GM19467 (cell line): ENCODE measurements at regions not wholly inside any gene's neighbourhood (a gene's known extent, or its start where the extent isn't known, plus 50 kb on each side); places are given as distances from the start of the nearest gene placed in this dataset.
"Not testable (repeated sequence)": the region's sequence is repeated elsewhere in the genome, so short reads cannot be mapped to it uniquely, and the experiment has no call there.

Source experiments
- ATAC-seq: cut with Tn5 transposase; IDR thresholded peaks from one replicate; pipeline ENCODE4 v1.9.1; 2021; ENCODE audit warnings: mild to moderate bottlenecking, moderate library complexity; ENCODE audit not compliant: unreplicated experiment

DNA sequence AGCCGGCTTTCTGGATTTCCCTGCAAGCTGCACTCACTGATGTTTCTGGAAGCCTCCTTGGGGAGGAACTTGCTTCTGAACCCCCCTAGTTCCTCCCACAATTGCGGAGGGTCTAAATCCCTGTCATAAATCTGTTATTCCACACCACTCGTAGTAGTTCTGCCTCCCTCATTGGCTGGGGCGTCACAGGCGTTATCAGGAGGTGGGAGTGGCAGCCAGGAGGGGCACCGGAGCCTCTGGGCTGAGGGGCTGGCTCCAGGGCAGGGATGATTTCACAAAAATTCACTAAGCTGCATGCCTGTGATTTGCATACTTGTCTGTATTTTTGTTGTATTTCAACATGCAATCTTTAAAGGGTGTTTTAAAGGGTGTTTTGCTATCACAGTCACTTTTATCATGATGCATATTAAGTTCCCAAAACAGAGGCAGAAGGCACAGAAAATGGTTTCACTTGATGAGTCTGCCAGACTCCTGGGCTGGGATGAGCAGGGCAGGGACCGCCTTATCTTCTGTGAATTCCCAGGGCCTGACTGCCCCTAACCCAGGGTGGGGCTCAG is 176.2 kb upstream of the FOXF1 start:
- no peak for ATAC-seq

DNA sequence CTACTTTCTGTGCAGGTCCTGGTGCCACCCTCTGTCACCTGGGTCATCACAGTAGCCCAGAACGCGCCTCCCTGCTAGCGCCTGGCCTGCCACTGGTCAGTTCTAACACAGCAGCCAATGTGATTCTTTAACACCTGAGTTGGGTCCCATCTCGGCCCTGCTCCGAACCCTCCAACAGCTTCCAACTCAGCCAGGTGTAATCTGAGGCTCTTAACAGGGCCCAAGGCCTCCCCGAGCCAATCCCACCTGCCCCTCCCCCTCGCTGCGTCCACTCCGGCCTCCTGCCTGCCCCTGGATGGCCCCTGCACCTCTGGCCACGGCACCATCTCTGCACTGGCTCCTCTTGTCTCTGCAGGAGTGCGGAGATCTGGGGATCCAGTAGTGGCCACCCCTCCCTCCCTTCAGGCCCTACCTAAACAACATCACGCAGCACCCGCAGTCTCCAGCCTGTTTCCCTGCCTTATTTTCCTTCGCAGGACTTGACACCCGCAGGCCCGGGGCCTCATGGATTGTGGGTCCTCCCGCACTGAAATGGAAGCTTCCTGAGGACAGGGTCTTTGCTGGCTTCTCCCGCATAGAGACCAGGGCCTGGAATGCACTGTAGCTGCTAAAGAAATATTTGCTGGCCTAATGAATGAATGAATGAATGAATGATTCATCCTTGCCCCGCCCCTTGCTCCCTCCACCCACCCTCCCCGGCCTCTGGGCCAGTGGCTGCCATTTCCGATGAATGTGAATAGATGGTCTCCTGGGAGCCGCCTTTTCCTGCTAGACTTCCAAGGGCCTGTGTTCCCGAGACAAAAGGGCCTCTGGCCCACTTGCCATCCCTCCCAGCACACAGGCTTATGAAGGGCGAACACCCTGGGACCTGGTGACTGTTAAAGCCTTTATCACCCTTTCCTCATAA is 174.8 kb upstream of the FOXF1 start:
- ATAC-seq: no peak

DNA sequence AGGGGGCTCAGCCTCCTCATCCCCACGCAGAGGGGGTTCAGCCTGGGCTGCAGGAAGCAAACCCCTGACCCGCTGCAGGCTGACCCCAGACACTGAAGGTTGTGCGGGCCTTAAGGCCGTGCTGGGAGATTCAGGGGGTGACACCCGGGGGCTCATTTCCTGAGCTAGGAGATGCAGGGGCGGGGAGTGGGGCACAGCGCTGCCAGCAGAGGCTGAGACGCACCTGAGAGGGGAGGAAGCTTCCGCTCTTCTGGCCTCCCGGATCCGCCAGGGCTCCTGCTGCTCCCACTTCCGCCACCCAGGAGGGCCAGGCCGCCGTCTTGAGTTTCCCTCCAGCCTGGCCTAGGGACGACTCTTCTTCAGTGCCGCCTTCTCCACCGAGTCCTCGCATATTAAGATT is 173.2 kb upstream of the FOXF1 start:
- ATAC-seq: no peak

DNA sequence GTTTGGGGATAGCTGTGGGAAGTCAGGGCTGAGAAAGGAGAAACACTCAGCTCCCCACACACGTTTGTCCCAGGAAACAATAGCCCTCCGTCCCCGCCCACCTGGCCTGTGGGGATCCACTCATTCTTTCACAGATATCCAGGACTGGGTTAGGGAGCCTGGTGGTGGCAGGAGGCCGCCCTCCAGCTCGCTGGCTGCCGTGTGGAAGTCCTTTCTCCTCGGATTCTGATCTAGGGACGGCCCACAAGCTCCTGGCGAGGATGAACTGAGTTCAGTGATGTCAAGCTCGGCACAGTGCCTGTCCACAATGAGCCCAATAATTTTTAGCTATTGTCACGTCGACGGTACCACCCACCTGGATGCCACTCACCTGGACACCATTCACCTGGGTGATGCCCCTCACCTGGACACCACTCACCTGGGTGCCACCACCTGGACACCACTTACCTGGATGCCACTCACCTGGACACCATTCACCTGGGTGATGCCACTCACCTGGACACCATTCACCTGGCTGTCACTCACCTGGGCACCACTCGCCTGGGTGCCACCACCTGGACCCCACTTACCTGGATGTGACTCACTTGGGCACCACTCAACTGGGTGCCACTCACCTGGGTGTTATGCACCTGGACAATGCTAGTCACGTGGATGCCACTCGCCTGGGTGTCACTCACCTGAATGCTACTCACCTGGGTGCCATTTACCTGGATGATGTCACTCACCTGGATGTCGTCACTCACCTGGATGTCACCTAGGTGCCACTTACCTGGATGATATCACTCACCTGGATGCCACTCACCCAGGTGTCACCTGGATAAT is 172.5 kb upstream of the FOXF1 start:
- no peak for ATAC-seq

DNA sequence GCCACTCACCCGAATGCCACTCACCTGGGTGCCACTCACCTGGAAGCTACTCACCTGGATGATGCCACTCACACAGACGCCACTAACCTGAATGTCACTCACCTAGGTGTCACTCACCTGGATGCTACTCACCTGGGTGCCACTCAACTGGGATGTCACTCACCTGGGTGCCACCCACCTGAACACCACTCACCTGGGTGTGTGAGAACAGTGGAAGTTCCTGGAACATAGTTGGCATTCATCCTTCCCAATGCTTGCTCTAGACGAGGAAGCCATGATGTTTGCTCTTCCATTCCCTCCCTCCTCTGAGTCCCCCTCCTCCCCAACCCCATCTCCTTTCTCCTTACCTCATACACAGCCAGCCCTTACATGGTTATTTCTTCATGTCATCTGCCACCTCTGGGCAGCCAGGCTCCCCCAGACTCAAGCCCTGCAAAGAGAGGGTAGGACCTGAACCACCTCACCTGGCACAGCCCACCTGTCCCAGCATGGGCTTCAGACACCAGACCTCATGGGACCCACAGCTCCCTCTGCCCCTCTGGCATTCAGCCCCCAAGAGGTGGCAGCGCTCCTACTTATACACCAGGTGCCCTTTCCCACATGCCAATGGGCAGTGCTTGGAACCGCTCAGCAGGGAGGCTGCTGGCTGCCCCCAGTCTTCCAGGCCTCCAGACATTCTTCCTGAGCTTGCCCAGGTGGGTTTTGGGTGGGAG is 171.8 kb upstream of the FOXF1 start:
- ATAC-seq: no peak

DNA sequence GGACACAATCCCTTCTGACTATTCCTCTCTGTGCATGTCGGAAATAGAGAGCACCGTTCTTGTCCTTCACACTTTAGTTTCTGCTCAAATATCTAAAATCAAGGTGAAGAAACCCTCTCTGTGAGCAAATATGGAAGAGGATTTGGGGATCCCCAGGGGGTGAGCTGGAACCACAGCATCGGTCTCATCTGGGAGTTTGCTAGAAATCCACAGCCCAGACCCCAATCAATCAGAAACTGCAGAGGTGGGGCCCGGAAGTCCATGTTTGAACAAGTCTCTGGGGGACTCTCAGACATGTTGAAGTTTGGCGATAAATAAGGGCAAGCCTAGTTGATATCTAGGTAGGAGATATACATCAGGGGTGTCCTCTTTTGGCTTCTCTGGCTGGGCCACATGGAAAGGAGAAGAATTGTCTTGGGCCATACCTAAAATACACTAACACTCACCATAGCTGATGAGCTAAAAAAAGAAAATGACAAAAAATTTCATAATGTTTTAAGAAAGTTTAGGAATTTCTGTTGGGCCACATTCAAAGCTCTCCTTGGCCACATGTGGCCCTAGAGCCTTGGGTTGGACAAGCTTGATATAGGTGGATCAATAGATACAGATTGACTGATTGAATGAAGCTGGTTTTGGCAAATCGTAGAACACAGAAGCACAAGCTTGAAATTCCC is 168.0 kb upstream of the FOXF1 start:
- no peak for ATAC-seq

DNA sequence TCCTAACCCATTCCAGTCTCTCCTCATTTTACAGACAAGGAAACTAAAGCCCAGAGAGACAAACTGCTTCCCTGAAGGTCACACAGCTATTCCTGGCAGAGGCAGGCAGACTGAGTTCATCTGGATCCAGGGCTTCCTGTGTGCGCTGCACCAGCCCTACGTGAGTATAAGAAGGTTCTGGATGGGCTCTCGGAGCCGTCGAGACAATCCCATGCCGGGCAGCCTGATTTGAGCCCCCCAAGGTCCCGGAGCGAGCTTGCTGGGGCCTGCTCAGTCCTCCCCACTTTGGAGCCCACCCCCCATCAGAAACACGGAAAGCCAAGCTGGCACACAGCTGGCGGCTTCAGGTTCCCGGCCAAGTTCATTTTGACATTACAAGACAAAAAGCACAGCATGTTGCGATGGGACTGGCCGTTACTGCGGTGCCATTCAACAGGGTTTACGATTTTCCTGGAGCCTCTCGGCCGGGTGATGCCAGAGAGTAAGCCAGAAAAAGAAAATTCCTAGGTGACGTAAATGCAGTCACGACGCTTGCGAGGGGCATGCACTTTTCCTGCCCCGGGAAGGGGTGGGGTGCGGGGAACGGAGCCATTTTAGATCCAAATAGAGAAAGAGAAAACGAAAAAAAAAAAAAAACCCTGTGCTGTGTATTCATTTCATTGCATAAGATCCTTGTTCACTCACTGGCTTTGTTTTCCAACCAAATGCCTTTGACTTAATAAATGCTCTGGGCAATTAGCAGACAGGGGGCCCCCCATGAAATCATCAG is 167.1 kb upstream of the FOXF1 start:
- no peak for ATAC-seq

DNA sequence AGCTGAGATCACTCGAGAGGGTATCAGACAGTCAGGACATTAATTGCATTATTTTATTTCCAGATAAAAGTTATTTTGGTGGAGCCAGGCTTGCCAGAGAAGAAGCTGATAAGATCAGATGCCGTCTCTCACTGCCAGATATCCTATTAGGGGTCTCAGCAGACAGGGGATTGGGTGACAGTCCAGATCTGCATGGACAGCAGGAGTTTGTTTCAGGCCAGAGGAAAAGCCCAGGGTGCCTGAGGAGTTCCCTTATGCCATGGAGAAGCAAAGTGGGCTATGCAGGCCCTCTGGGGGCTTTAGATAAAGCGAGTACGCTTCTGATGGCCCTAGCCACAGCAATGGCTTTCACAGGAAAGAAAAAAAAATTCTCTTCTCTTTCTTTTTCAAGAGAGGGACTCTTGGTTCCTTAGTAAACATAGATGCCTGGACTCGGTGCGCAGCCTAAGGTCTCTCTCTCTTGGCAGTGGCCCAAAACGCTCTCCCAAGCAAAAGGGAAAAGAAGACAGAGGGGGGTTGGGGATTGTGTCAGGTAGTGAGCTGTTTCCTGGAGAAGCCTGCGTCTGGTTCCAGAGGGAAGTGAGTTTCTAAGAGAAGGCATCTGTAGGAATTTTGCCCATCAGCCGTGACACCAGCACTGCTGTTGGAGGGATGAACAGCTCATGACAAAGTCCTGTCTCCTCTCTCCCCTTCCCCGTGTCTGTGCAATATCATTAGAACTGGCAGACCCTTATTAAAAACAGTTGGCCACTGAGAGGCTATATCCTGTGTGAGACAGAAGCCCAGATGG is 166.3 kb upstream of the FOXF1 start:
- no peak for ATAC-seq

DNA sequence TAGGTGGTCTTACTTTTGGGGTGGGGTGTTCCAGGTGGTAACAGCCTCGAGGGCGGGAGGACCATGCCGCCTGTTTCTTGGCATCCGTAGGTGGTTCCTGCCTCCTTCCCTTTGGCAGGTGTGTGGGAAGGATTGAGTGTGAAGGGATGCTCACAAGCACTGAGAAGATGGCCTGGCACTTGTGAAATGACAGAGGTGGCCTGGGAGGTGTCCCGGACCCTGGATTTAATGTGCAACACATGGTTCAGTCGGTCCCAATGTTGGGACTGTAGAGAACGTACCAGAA is 165.8 kb upstream of the FOXF1 start:
- ATAC-seq: no peak

DNA sequence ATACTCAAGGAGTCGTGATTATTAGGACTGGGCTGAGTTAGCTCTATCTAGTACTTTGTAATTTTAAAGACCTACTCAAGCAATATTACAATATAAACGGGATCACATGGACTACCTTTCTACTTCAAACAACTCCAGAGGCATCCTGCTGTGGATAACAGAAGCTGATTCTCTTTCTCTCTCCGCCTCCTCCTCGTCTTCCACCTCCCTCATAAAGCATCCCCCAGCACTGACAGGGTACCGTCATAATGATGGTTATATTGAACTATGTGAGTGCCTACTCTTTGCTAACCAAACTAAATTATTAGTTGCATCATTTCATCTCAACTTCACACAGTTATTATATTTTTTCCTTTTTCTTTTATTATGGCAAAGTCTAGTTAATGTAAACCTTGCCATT is 165.4 kb upstream of the FOXF1 start:
- no peak for ATAC-seq

DNA sequence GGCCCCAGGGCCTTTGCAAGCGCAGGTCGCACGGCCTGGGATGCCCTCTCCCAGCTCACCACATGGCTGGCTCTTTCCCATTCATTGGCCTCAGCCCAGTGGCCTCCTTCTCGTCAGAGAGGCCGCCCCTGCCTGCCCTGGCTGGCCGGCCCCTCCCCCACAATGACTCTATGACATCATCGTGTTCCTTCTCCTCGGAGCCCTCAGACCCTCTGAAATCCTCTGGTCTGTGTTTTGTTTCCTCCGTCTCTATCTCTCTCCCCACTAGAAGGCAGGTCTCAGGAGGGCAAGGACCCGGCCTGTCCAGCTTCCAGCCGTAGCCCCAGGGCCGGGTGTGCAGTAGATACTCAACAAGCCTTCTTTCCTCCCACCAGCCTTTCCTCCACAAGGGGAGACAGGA is 164.8 kb upstream of the FOXF1 start:
- ATAC-seq: no peak

DNA sequence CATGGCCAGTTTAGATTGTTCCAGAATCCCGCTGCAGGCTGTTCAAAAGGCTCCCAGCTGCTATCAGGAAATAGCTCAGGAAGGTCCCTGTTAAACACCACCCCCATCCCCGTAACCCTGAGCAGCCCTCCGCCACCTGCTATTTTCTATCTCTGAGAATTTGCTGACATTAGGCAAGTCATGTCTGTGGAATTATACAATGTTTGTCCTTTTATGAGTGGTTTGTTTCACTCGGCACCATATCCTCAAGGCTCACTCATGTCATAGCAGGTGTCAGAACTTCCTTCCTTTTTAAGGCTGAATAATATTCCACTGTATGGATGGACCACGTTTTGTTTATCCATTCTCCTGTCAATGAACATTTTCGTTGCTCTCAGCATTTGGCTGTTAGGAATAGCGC is 164.3 kb upstream of the FOXF1 start:
- ATAC-seq: no peak

DNA sequence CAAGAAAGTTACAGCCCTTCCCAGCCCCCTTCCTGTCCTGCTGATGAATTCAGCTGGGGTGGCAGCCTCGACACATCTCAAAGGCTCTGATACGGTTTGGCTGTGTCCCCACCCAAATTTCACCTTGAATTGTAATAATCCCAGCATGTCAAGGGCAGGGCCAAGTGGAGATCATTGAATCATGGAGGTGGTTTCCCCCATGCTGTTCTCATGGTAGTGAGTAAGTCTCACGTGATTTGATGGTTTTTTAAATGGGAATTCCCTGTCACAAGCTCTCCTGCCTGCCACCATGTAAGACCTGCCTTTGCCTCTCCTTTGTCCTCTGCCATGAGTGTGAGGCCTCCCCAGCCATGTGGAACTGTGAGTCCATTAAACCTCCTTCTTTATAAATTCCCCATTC is 163.2 kb upstream of the FOXF1 start:
- ATAC-seq: no peak

DNA sequence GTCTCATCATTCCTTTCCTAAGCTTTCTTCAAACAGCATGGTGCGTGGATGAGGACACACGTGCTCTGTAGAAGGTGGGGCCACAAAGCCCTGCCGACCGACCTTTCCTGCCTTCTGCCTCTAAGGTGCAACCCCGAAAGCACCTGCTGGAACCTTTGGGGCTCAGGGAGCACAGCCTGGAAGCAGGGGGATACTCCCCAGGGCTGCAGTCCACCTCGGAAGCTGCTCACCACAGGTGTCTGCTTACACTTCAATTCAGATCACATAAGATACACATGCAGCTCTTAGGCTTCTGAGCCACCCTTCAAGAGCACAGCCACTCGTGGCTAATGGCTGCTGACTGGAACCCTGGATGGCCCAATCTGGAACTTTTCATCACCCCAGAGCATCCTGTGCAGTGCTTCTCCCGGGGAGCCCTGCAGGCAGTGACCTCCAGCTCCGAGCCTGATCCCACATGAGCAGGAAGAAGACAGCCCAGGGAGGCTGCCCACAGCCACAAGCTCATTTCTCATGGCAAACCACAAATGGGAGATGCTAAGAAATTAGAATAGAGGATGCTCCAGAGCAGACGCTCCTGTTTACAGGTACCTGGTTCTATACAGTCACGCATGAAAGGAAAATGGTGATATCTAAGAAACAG is 162.3 kb upstream of the FOXF1 start:
- no peak for ATAC-seq

DNA sequence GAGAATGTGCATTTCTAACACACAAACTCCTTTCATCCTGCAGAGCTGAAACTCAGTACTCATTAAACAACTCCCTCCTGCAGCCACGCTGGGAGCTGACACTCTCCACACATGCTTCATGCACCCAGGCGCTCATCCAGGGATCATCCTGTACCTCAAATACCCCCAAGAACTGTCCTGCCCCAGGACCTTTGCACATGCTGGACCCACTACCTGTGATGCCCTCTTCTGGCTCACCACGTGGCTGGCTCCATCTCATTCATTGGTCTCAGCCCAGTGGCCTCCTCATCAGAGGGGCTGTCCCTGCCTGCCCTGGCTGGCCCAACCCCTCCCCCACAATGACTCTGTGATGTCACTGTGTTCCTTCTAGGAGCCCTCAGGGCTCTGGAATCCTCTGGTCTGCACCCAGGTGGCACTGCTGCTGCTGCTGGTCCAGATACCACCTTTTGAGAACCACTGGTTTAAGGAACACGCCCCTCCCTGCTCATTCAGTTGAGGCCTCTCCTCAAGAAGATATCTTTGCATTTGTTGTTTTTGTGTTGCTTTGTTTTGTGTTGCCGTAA is 160.9 kb upstream of the FOXF1 start:
- ATAC-seq: no peak

DNA sequence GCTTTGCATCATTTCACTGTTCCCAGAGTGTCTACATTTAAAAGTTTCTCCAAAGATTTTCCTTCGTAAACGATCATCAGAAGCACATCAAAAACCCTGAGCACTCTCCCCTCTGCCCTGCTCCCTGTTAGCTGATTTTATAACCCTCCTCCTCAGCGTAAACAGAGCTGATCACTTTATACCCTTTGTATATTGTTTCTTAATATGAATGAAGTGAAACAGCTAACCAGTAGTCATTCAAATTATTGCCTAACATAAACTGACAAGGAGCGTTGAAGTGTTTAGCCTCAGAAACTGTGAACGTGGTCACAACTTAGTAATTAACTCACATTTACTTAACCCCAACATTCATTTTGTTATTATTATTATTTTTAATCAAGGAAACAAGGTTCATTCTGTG is 160.0 kb upstream of the FOXF1 start:
- ATAC-seq: no peak

DNA sequence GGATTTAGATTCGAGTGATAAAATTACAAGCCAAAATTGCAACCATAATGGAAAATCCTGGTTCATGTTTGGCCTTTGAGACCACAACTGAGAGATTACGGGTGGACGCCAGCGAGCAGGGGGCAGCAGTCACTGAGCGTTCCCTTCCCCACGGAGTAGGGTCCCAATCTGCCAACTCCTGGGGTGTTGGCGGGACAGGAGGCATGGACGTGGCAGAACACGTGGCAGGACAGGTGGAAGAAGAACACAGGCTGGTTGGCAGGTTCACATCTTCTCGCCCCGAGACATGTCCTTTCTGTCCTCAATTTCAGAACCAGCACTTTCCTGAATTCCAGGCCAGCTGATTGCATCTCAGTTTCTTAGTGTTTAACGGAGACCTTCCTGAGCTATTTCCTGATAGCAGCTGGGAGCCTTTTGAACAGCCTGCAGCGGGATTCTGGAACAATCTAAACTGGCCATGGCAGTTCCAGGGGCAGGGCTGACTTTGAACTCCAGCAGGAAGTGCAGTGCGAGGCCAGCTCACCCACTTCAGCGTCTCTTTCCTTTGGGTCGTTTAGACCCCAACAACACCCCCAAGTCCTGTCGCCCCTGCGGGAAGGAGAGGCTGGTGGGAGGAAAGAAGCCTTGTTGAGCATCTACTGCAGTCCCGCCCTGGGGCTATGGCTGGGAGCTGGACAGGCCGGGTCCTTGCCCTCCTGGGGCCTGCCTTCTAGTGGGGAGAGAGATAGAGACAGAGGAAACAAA is 159.1 kb upstream of the FOXF1 start:
- ATAC-seq: no peak

DNA sequence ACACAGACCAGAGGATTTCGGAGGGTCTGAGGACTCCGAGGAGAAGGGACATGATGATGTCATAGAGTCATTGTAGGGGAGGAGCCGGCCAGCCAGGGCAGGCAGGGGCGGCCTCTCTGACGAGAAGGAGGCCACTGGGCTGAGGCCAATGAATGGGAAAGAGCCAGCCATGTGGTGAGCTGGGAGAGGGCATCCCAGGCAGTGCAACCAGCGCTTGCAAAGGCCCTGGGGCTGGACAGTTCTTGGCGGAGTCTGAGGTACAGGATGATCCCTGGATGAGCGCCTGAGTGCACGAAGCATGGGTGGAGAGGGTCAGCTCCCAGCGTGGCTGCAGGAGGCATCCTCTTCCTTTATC is 158.6 kb upstream of the FOXF1 start:
- ATAC-seq: not testable (repeated sequence)
